ENCODE measurements at regions not wholly inside any gene's neighbourhood (a gene's known extent, or its start where the extent isn't known, plus 50 kb on each side); places are given as distances from the start of the nearest gene placed in this dataset.

DNA sequence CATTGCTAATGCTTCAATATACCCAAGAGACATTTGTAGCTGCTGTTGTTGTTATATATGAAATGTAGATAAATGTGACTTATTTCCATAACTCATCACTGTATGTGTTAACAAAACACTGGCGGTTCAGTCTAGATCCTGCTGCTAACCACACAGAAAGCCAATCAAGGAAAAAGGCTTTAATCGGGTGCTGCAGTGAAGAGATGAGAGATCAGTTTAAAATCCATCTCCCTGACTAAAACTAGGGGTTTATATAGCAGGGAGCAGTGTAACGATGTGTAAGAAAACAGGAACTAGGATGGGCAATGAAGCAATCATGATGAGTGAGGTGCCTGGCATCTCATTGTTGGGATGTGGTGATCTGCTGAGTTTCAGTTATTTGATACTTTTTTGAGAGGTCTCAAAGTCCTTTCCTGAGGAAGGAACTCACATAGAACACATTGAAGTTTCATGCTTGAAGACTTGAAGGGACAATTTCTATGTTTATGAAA is 677.7 kb upstream of the CDH7 start:
- H3K4me1 ChIP-seq (replicated peaks in 1 of 2), result no peaks in the 10 kb centered on the region
- no peak for DNase-seq
- H3K4me3 ChIP-seq, result no peak overlapping the region
- whole genome bisulfite sequencing, 4 donors, result 81 to 91% (median 87%) methylated on average over 3 of the region's 3 CpGs
- no peaks in the 10 kb centered on the region for H3K27me3 ChIP-seq
- no peaks in the 10 kb centered on the region for H3K9me3 ChIP-seq (replicated peaks in 1 of 3)
- no peak for TF ChIP-seq POLR2A (IDR thresholded peaks at IDR 0.05)
- TF ChIP-seq, protein P1, sequence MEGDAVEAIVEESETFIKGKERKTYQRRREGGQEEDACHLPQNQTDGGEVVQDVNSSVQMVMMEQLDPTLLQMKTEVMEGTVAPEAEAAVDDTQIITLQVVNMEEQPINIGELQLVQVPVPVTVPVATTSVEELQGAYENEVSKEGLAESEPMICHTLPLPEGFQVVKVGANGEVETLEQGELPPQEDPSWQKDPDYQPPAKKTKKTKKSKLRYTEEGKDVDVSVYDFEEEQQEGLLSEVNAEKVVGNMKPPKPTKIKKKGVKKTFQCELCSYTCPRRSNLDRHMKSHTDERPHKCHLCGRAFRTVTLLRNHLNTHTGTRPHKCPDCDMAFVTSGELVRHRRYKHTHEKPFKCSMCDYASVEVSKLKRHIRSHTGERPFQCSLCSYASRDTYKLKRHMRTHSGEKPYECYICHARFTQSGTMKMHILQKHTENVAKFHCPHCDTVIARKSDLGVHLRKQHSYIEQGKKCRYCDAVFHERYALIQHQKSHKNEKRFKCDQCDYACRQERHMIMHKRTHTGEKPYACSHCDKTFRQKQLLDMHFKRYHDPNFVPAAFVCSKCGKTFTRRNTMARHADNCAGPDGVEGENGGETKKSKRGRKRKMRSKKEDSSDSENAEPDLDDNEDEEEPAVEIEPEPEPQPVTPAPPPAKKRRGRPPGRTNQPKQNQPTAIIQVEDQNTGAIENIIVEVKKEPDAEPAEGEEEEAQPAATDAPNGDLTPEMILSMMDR (IDR thresholded peaks at IDR 0.05), result no peak
- H3K27ac ChIP-seq, result no peak overlapping the region
- H3K36me3 ChIP-seq (replicated peaks in 1 of 2), result no peaks in the 10 kb centered on the region
- intact Hi-C loops (cut with DNase I), result no loop called here

DNA sequence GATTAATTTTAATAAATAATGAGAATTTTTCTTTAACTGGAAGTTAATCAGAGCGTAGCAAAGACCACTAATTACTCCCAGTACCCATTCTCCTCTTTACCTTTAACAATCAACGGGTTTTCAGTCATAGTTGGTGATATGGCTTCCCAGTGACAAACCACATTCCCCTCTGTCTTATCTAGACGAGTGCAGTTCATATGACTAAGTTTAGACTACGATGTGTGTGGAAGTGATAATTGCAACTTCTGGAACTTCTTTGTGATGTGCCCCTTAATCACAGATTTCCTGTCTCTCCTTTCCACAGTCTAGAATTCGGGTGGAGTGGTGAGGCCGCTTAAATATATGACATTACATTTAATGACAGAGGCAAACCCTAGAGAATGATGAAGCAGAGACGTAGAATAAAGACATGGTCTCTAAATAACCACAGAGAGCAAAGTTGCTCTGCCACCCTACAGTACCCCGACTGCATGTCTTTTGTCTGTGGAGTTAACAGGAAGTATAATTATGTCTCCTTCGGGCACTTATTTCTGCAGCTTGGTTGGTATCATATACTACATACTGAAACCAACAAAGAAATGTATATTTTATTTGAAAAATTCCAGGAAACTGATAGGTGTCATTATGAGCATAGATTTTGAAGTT is 693.3 kb upstream of the CDH7 start:
- intact Hi-C loops (cut with DNase I), result no loop called here
- Histone ChIP-seq H3K9me3 (replicated peaks in 1 of 3) (no peaks in the 10 kb centered on the region), H3K27ac (no peak overlapping the region), H3K27me3 (no peaks in the 10 kb centered on the region), H3K4me1 (replicated peaks in 1 of 2) (no peaks in the 10 kb centered on the region), H3K36me3 (replicated peaks in 1 of 2) (no peaks in the 10 kb centered on the region), H3K4me3 (peak overlapping the region in 1 of 4 donors; percentile 18)
- WGBS, 4 donors, result 56 to 67% (median 64%) methylated on average over 9 of the region's 9 CpGs
- TF ChIP-seq POLR2A (IDR thresholded peaks at IDR 0.05), result no peak
- TF ChIP-seq, protein P1 (IDR thresholded peaks at IDR 0.05), result no peak
- no peak for DNase-seq

DNA sequence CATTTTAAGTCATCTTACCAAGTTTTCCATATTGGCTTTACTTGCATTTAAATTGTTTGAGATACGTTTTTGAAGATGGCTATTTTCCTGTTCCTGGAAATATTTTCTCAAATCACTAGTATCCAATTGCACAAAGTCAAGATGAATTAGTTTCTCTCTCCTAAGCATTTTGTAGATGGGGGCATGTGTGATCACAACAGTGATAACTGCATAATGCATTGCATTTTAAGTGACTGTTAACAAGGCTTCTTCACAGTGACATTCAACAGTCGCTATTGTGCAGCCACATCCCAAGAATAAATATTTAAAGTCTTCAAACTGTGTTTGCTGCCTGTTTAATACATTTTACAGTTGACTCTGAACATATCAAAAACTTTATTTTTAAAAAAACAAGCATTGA is 694.2 kb upstream of the CDH7 start:
- TF ChIP-seq, protein P1 (IDR thresholded peaks at IDR 0.05), result no peak
- 75 to 84% (median 79%) methylated on average over 2 of the region's 2 CpGs for WGBS, 4 donors
- Histone ChIP-seq H3K27ac (no peak overlapping the region), H3K4me3 (no peak overlapping the region), H3K9me3 (replicated peaks in 1 of 3) (no peaks in the 10 kb centered on the region), H3K36me3 (replicated peaks in 1 of 2) (no peaks in the 10 kb centered on the region), H3K4me1 (replicated peaks in 1 of 2) (no peaks in the 10 kb centered on the region), H3K27me3 (no peaks in the 10 kb centered on the region)
- intact Hi-C loops (cut with DNase I), result no loop called here
- DNase-seq, result no peak

DNA sequence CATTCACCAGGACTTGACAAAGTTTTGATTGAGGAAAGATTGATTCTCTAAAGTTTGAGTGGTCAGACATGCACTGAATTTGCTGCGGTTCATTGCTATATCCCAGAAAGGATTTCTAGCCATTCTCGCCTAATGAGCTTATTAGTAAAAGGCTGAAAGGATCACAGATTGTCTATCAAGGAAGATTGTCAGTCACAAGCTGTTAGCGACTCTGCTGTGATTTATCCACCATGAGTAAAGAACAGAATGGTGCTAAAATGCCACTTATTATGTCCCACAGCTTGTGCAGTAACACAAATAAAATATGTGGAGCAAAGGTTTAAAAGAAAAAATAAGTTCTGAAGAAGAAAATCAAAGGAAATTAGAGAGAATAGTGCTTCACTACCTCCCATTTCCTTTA is 701.2 kb upstream of the CDH7 start:
- no peak overlapping the region for H3K4me3 ChIP-seq
- H3K4me1 ChIP-seq (replicated peaks in 1 of 2), result no peaks in the 10 kb centered on the region
- H3K36me3 ChIP-seq (replicated peaks in 1 of 2), result no peaks in the 10 kb centered on the region
- TF ChIP-seq, protein P1 (IDR thresholded peaks at IDR 0.05), result no peak
- TF ChIP-seq POLR2A (IDR thresholded peaks at IDR 0.05), result no peak
- no peaks in the 10 kb centered on the region for H3K27me3 ChIP-seq
- no peak overlapping the region for H3K27ac ChIP-seq
- H3K9me3 ChIP-seq (replicated peaks in 1 of 3), result no peaks in the 10 kb centered on the region
- 77 to 90% (median 82%) methylated on average over 3 of the region's 3 CpGs for WGBS, 4 donors
- intact Hi-C loops (cut with DNase I), result no loop called here
- no peak for DNase-seq

Data from adrenal gland (tissue), 9 donors.